Ishikawa (cell line): ENCODE measurements at regions not wholly inside any gene's neighbourhood (a gene's known extent, or its start where the extent isn't known, plus 50 kb on each side); places are given as distances from the start of the nearest gene placed in this dataset.

Experiments used
- CEBPB ChIP-seq: IDR thresholded peaks from 2 replicates; pipeline ENCODE4 v1.6.1; 2012
- EGR1 ChIP-seq: IDR thresholded peaks from 2 replicates; pipeline ENCODE4 v1.6.1; 2012
- EP300 ChIP-seq: IDR thresholded peaks from 2 replicates; pipeline ENCODE4 v1.6.1; 2012; ENCODE audit warnings: borderline replicate concordance
- FOXM1 ChIP-seq: IDR thresholded peaks from 2 replicates; pipeline ENCODE4 v1.6.1; 2012; ENCODE audit warnings: low read depth, borderline replicate concordance
- NFIC ChIP-seq: IDR thresholded peaks from 2 replicates; pipeline ENCODE4 v1.6.1; 2012
- RAD21 ChIP-seq: IDR thresholded peaks from 2 replicates; pipeline ENCODE4 v1.6.1; 2012; ENCODE audit warnings: low read depth
- TAF1 ChIP-seq: IDR thresholded peaks from 2 replicates; pipeline ENCODE4 v1.6.1; 2012; ENCODE audit warnings: low read depth, mild to moderate bottlenecking
- TF ChIP-seq, protein P1 (sequence below): IDR thresholded peaks from 2 replicates; pipeline ENCODE4 v1.6.1; 2012; ENCODE audit warnings: low read depth, mild to moderate bottlenecking

DNA sequence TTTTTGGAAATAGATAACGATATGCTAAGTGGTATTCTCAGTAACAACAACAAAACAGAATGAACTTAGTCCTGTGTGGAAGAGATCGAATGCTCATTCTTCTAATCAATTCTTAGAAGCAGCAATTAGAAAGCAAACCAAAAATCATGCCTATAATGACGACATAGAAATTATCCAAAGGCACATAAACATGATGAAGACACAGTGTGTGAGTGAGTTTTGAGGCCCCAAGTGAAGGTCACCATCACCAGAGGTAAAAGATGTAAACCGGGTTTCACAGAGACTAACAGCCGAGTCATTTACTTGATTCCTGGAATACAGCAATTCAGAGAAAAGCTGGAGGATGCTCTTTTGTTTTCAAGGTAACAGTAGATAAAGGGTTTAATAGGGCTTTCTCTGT, 509.2 kb downstream of the TDRD15 start:
- TF ChIP-seq RAD21, result no peak
- no peak for TF ChIP-seq TAF1
- TF ChIP-seq, protein P1, sequence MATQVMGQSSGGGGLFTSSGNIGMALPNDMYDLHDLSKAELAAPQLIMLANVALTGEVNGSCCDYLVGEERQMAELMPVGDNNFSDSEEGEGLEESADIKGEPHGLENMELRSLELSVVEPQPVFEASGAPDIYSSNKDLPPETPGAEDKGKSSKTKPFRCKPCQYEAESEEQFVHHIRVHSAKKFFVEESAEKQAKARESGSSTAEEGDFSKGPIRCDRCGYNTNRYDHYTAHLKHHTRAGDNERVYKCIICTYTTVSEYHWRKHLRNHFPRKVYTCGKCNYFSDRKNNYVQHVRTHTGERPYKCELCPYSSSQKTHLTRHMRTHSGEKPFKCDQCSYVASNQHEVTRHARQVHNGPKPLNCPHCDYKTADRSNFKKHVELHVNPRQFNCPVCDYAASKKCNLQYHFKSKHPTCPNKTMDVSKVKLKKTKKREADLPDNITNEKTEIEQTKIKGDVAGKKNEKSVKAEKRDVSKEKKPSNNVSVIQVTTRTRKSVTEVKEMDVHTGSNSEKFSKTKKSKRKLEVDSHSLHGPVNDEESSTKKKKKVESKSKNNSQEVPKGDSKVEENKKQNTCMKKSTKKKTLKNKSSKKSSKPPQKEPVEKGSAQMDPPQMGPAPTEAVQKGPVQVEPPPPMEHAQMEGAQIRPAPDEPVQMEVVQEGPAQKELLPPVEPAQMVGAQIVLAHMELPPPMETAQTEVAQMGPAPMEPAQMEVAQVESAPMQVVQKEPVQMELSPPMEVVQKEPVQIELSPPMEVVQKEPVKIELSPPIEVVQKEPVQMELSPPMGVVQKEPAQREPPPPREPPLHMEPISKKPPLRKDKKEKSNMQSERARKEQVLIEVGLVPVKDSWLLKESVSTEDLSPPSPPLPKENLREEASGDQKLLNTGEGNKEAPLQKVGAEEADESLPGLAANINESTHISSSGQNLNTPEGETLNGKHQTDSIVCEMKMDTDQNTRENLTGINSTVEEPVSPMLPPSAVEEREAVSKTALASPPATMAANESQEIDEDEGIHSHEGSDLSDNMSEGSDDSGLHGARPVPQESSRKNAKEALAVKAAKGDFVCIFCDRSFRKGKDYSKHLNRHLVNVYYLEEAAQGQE, result no peak
- TF ChIP-seq NFIC, result no peak
- no peak for TF ChIP-seq FOXM1
- no peak for TF ChIP-seq CEBPB
- no peak for TF ChIP-seq EP300
- TF ChIP-seq EGR1, result no peak
